ENCODE measurements at regions not wholly inside any gene's neighbourhood (a gene's known extent, or its start where the extent isn't known, plus 50 kb on each side); places are given as distances from the start of the nearest gene placed in this dataset.
"Not testable (repeated sequence)": the region's sequence is repeated elsewhere in the genome, so short reads cannot be mapped to it uniquely, and the experiment has no call there.

- Histone ChIP-seq H3K9ac (ENCODE audit: low read length) (no peak overlapping the region), H4K91ac (ENCODE audit: low read length) (peak overlapping the region; percentile 18), H2BK12ac (ENCODE audit: low read length in 2 of 2) (no peak overlapping the region), H3K36me3 (ENCODE audit: control insufficient read depth in 1 of 2, insufficient read depth in 2 of 2, low read depth in 1 of 2, low read length in 2 of 2) (no peaks in the 10 kb centered on the region), H2BK120ac (ENCODE audit: low read depth, low read length) (no peak overlapping the region), H3K4me1 (ENCODE audit: control insufficient read depth, insufficient read depth, low read depth, low read length) (no peaks in the 10 kb centered on the region), H2BK15ac (ENCODE audit: low read depth, poor library complexity, severe bottlenecking) (no peak overlapping the region), H3K18ac (ENCODE audit: low read depth in 1 of 2, low read length in 2 of 2) (no peak overlapping the region), H3K4ac (ENCODE audit: low read depth in 1 of 2, low read length in 2 of 2) (no peak overlapping the region), H3K27ac (ENCODE audit: low read length, poor library complexity, severe bottlenecking) (no peak overlapping the region), H4K8ac (ENCODE audit: low read length) (no peak overlapping the region), H2AFZ (ENCODE audit: low read depth, low read length) (no peak overlapping the region), H3K4me2 (ENCODE audit: low read length, poor library complexity, severe bottlenecking) (no peak overlapping the region), H3K4me3 (ENCODE audit: insufficient read depth in 1 of 2, low read depth in 1 of 2, low read length in 2 of 2) (no peak overlapping the region), H3K23ac (ENCODE audit: low read length in 2 of 2) (no peak overlapping the region), H3K79me1 (replicated peaks; ENCODE audit: low read length, poor library complexity, severe bottlenecking) (no peaks in the 10 kb centered on the region), H3K14ac (ENCODE audit: low read length in 2 of 2) (no peak overlapping the region), H3K9me3 (ENCODE audit: control insufficient read depth, low read length) (peaks cover 11% of the 10 kb centered on the region), H2BK5ac (ENCODE audit: low read depth, low read length, poor library complexity, severe bottlenecking) (no peak overlapping the region), H2AK5ac (ENCODE audit: low read length, severe bottlenecking) (no peak overlapping the region), H3K27me3 (ENCODE audit: control insufficient read depth in 1 of 2, insufficient read depth in 1 of 2, low read length in 2 of 2) (no peaks in the 10 kb centered on the region)
- WGBS: 84% methylated on average over 1 of the region's 1 CpG
- DNase-seq: no peak
Measured at GRCh38 chr3:30454636-30455035, 151.8 kb upstream of the TGFBR2 start.

DNA sequence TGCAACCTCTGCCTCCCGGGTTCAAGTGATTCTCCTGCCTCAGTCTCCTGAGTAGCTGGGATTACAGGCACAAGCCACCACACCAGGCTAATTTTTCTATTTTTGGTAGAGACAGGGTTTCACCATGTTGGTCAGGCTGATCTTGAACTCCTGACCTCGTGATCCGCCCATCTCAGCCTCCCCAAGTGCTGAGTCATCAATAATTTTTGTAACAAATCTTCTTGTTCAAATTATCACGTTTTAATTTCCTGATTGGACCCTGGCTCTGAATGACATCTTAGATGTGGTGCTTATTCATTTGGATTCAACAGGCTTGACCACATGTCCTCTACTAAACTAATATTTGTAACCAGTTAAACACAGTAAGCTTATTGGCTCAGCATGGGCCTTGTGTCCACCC is 151.3 kb upstream of the TGFBR2 start:
- H3K36me3 ChIP-seq (ENCODE audit: control insufficient read depth in 1 of 2, insufficient read depth in 2 of 2, low read depth in 1 of 2, low read length in 2 of 2); H2AFZ ChIP-seq (ENCODE audit: low read depth, low read length); H3K4ac ChIP-seq (ENCODE audit: low read depth in 1 of 2, low read length in 2 of 2); H2BK12ac ChIP-seq (ENCODE audit: low read length in 2 of 2); H3K4me2 ChIP-seq (ENCODE audit: low read length, poor library complexity, severe bottlenecking); H2BK5ac ChIP-seq (ENCODE audit: low read depth, low read length, poor library complexity, severe bottlenecking); H3K4me1 ChIP-seq (ENCODE audit: control insufficient read depth, insufficient read depth, low read depth, low read length); H3K18ac ChIP-seq (ENCODE audit: low read depth in 1 of 2, low read length in 2 of 2); H3K9ac ChIP-seq (ENCODE audit: low read length); H4K91ac ChIP-seq (ENCODE audit: low read length); H4K8ac ChIP-seq (ENCODE audit: low read length); H2BK15ac ChIP-seq (ENCODE audit: low read depth, poor library complexity, severe bottlenecking); H2BK120ac ChIP-seq (ENCODE audit: low read depth, low read length); H3K4me3 ChIP-seq (ENCODE audit: insufficient read depth in 1 of 2, low read depth in 1 of 2, low read length in 2 of 2); H2AK5ac ChIP-seq (ENCODE audit: low read length, severe bottlenecking); H3K14ac ChIP-seq (ENCODE audit: low read length in 2 of 2); H3K27me3 ChIP-seq (ENCODE audit: control insufficient read depth in 1 of 2, insufficient read depth in 1 of 2, low read length in 2 of 2); DNase-seq; H3K23ac ChIP-seq (ENCODE audit: low read length in 2 of 2); H3K79me1 ChIP-seq (replicated peaks; ENCODE audit: low read length, poor library complexity, severe bottlenecking); H3K27ac ChIP-seq (ENCODE audit: low read length, poor library complexity, severe bottlenecking): not testable (repeated sequence)
- H3K9me3 ChIP-seq (ENCODE audit: control insufficient read depth, low read length): peaks cover 16% of the 10 kb centered on the region
- 95% methylated on average over 4 of the region's 4 CpGs for WGBS

DNA sequence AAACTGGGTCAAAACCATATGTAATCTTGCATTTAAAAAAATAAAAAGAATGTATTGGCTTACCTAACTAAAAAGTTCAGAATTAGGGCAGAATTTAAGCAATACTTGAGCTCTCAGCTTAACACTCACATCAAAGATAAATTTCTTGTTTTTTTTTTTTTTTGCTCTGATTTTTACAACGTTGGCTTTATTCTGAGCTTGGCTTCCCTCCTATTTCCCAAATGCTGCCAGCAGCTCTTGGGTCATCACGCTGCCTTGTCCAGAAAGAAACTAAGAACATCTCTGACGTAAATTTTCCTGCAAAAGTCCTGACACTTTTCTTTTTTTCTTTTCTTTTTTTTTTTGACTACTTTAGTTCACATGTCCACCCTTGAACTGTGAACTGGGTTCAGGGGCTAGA is 150.6 kb upstream of the TGFBR2 start:
- H2BK120ac ChIP-seq (ENCODE audit: low read depth, low read length): no peak overlapping the region
- peaks cover 16% of the 10 kb centered on the region for H3K9me3 ChIP-seq (ENCODE audit: control insufficient read depth, low read length)
- no peak overlapping the region for H3K9ac ChIP-seq (ENCODE audit: low read length)
- H3K27ac ChIP-seq (ENCODE audit: low read length, poor library complexity, severe bottlenecking): no peak overlapping the region
- H2BK15ac ChIP-seq (ENCODE audit: low read depth, poor library complexity, severe bottlenecking): no peak overlapping the region
- no peak overlapping the region for H4K91ac ChIP-seq (ENCODE audit: low read length)
- H3K18ac ChIP-seq (ENCODE audit: low read depth in 1 of 2, low read length in 2 of 2): no peak overlapping the region
- H3K27me3 ChIP-seq (ENCODE audit: control insufficient read depth in 1 of 2, insufficient read depth in 1 of 2, low read length in 2 of 2): no peaks in the 10 kb centered on the region
- H3K14ac ChIP-seq (ENCODE audit: low read length in 2 of 2): no peak overlapping the region
- H3K23ac ChIP-seq (ENCODE audit: low read length in 2 of 2): no peak overlapping the region
- no peaks in the 10 kb centered on the region for H3K36me3 ChIP-seq (ENCODE audit: control insufficient read depth in 1 of 2, insufficient read depth in 2 of 2, low read depth in 1 of 2, low read length in 2 of 2)
- no peak overlapping the region for H4K8ac ChIP-seq (ENCODE audit: low read length)
- no peaks in the 10 kb centered on the region for H3K4me1 ChIP-seq (ENCODE audit: control insufficient read depth, insufficient read depth, low read depth, low read length)
- H3K79me1 ChIP-seq (replicated peaks; ENCODE audit: low read length, poor library complexity, severe bottlenecking): no peaks in the 10 kb centered on the region
- peak overlapping the region; percentile 8 for H2BK5ac ChIP-seq (ENCODE audit: low read depth, low read length, poor library complexity, severe bottlenecking)
- no peak overlapping the region for H3K4me3 ChIP-seq (ENCODE audit: insufficient read depth in 1 of 2, low read depth in 1 of 2, low read length in 2 of 2)
- H2AFZ ChIP-seq (ENCODE audit: low read depth, low read length): no peak overlapping the region
- no peak for DNase-seq
- H3K4me2 ChIP-seq (ENCODE audit: low read length, poor library complexity, severe bottlenecking): no peak overlapping the region
- 92% methylated on average over 3 of the region's 3 CpGs for WGBS
- H3K4ac ChIP-seq (ENCODE audit: low read depth in 1 of 2, low read length in 2 of 2): no peak overlapping the region
- H2BK12ac ChIP-seq (ENCODE audit: low read length in 2 of 2): no peak overlapping the region
- H2AK5ac ChIP-seq (ENCODE audit: low read length, severe bottlenecking): no peak overlapping the region

DNA sequence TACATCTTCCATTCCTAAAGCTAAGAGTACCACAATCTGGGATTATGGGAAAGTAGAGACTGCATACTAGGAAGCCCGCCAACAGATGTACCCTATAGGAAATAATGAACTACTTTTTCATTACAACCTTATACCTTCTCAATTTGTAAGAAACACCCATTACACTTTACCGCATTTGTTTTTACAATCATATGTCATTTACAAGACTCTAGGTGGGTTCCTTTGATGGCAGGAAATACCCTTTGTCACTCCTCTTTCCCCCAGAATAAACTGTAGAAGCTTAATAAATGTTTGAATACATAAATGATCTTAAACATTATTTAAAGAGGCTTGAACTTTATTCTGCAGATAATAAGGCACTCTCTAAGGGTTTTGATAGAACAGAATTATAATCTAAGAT is 150.1 kb upstream of the TGFBR2 start:
- Histone ChIP-seq H3K27me3 (ENCODE audit: control insufficient read depth in 1 of 2, insufficient read depth in 1 of 2, low read length in 2 of 2) (no peaks in the 10 kb centered on the region), H4K91ac (ENCODE audit: low read length) (no peak overlapping the region), H3K14ac (ENCODE audit: low read length in 2 of 2) (no peak overlapping the region), H2BK5ac (ENCODE audit: low read depth, low read length, poor library complexity, severe bottlenecking) (no peak overlapping the region), H3K4me3 (ENCODE audit: insufficient read depth in 1 of 2, low read depth in 1 of 2, low read length in 2 of 2) (no peak overlapping the region), H4K8ac (ENCODE audit: low read length) (no peak overlapping the region), H2BK15ac (ENCODE audit: low read depth, poor library complexity, severe bottlenecking) (no peak overlapping the region), H3K4me1 (ENCODE audit: control insufficient read depth, insufficient read depth, low read depth, low read length) (no peaks in the 10 kb centered on the region), H2AFZ (ENCODE audit: low read depth, low read length) (no peak overlapping the region), H3K9ac (ENCODE audit: low read length) (peak overlapping the region; percentile 21), H3K36me3 (ENCODE audit: control insufficient read depth in 1 of 2, insufficient read depth in 2 of 2, low read depth in 1 of 2, low read length in 2 of 2) (no peaks in the 10 kb centered on the region), H3K4ac (ENCODE audit: low read depth in 1 of 2, low read length in 2 of 2) (no peak overlapping the region), H2BK120ac (ENCODE audit: low read depth, low read length) (no peak overlapping the region), H3K18ac (ENCODE audit: low read depth in 1 of 2, low read length in 2 of 2) (no peak overlapping the region), H2BK12ac (ENCODE audit: low read length in 2 of 2) (no peak overlapping the region), H3K9me3 (ENCODE audit: control insufficient read depth, low read length) (peaks cover 16% of the 10 kb centered on the region), H2AK5ac (ENCODE audit: low read length, severe bottlenecking) (no peak overlapping the region), H3K27ac (ENCODE audit: low read length, poor library complexity, severe bottlenecking) (no peak overlapping the region), H3K23ac (ENCODE audit: low read length in 2 of 2) (no peak overlapping the region), H3K4me2 (ENCODE audit: low read length, poor library complexity, severe bottlenecking) (no peak overlapping the region), H3K79me1 (replicated peaks; ENCODE audit: low read length, poor library complexity, severe bottlenecking) (no peaks in the 10 kb centered on the region)
- WGBS: 93% methylated on average over 1 of the region's 2 CpGs
- no peak for DNase-seq
